Gastrocnemius medialis (tissue), 4 donors: ENCODE measurements at regions not wholly inside any gene's neighbourhood (a gene's known extent, or its start where the extent isn't known, plus 50 kb on each side); places are given as distances from the start of the nearest gene placed in this dataset.

Experiments
- ATAC-seq, 2 donors: fragments of 150-250 bp; one replicate each; pipeline ENCODE4 v1.9.1; 2016
- DNase-seq, 2 donors: peaks; one replicate each; pipeline ENCODE4 v3.0.0-alpha.2; 2019
- H3K27ac ChIP-seq, 4 donors: fragments of 200-600 bp; sonication (generic); 1 replicate in 1 of 4; 2 replicates in 3 of 4; pipeline ENCODE4 v1.5.1; 2016 to 2018; ENCODE audit warnings: mild to moderate bottlenecking in 2 of 4, moderate library complexity in 1 of 4
- H3K27me3 ChIP-seq, 3 donors: fragments of 200-600 bp; sonication (generic) in 2 of 3; 1 replicate in 1 of 3; 2 replicates in 2 of 3; pipeline versions ENCODE4 v1.5.1 to v1.6.0; 2016 to 2019; ENCODE audit warnings: mild to moderate bottlenecking in 1 of 3, moderate library complexity in 1 of 3
- H3K36me3 ChIP-seq, 2 donors: fragments of 200-600 bp; sonication (generic) in 1 of 2; one replicate each; pipeline ENCODE4 v1.5.1; 2017 to 2018
- H3K4me1 ChIP-seq, 2 donors: fragments of 200-600 bp; sonication (generic) in 1 of 2; one replicate each; pipeline ENCODE4 v1.5.1; 2016 to 2017; ENCODE audit warnings: mild to moderate bottlenecking in 2 of 2
- H3K4me3 ChIP-seq, 4 donors: fragments of 200-600 bp; sonication (generic) in 3 of 4; 1 replicate in 1 of 4; 2 replicates in 3 of 4; pipeline ENCODE4 v1.5.1; 2016 to 2019; ENCODE audit warnings: mild to moderate bottlenecking in 2 of 4
- H3K9me3 ChIP-seq, 3 donors: fragments of 200-600 bp; sonication (generic) in 2 of 3; 1 replicate in 1 of 3; 2 replicates in 2 of 3; pipeline ENCODE4 v1.5.1; 2016 to 2019
- POLR2A ChIP-seq, 2 donors: fragments of 450-650 bp; IDR thresholded peaks; one replicate each; pipeline ENCODE4 v1.6.1; 2017; ENCODE audit warnings: antibody characterized with exemption in 2 of 2, mild to moderate bottlenecking in 2 of 2, moderate library complexity in 2 of 2
- in situ Hi-C, 4 donors: fragments of 200-750 bp; cut with MboI; loops; one replicate each; pipeline versions ENCODE4 v1.15.0 to v1.8.0; 2017; ENCODE audit warnings: low sequenced_read_pairs in 4 of 4
- intact Hi-C: fragments of 100-400 bp; cut with DNase I; formaldehyde crosslinking; loops from one replicate; pipeline ENCODE4 v1.15.1; 2023; ENCODE audit warnings: low total_unique reads
- TF ChIP-seq, protein P1 (sequence below), 5 experiments: fragments of 450-650 bp in 3 of 5; fragments of 200-600 bp in 2 of 5; sonication (generic) in 2 of 5; IDR thresholded peaks in 4 of 5; conservative IDR thresholded peaks in 1 of 5; 1 replicate in 4 of 5; 2 replicates in 1 of 5; pipeline ENCODE4 v1.5.1; 2016 to 2019; ENCODE audit warnings: antibody characterized with exemption in 5 of 5, mild to moderate bottlenecking in 3 of 5, moderate library complexity in 3 of 5

DNA sequence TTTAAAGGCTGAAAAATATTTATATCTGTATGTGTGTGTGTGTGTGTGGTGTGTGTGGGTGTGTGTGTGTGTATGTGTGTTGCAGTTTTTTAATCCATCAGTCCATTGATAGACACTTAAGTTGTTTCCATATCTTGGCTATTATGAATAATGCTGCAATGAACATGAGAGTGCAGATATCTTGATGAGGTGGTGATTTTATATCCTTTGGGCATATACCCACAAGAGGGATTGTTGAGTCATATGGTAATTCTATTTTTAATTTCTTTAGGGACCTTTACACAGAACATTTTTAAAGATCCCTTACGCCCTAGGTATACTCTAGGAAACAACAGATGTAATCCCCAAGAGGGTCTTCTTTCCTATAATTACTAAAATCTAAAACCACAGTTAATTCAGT lies 154.5 kb upstream of the CLEC14A start:
- intact Hi-C loops: no loop called here
- in situ Hi-C loops: no loop called here
- no peak for DNase-seq

DNA sequence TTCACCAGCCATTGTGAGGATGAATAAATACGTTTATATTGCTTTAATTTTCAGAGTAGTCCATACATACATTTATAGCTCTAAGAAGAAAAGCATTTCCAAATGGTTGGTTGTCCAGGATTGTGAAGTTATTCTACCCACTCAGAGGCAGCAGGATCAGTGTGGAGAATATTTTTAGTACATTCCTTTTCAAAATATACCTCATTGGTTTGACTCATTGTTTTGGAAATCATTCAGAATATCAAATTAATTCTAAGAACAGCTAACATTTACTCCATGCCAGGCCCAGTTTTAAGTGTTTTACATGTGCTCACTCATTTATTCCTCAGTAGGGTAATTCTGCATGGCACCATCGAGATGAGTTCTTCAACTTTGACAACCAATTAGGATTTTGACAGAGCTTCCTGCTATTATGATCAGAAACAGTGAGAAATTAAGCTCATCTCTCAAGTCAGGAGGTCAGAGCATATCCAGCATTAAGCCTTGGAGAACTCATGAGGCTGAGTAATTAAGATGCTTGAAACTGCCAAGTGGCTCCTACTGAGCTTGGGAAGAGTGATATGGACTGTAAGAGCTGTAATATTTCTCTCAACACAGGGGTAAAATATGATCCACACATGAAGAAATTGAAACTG lies 153.3 kb upstream of the CLEC14A start:
- ATAC-seq: no peak
- no peak for DNase-seq
- intact Hi-C loops (no loop called here), in situ Hi-C loops (no loop called here)
- no peak overlapping the region for H3K4me3 ChIP-seq
- no peak for TF ChIP-seq POLR2A (IDR thresholded peaks at IDR 0.05)
- TF ChIP-seq, protein P1, sequence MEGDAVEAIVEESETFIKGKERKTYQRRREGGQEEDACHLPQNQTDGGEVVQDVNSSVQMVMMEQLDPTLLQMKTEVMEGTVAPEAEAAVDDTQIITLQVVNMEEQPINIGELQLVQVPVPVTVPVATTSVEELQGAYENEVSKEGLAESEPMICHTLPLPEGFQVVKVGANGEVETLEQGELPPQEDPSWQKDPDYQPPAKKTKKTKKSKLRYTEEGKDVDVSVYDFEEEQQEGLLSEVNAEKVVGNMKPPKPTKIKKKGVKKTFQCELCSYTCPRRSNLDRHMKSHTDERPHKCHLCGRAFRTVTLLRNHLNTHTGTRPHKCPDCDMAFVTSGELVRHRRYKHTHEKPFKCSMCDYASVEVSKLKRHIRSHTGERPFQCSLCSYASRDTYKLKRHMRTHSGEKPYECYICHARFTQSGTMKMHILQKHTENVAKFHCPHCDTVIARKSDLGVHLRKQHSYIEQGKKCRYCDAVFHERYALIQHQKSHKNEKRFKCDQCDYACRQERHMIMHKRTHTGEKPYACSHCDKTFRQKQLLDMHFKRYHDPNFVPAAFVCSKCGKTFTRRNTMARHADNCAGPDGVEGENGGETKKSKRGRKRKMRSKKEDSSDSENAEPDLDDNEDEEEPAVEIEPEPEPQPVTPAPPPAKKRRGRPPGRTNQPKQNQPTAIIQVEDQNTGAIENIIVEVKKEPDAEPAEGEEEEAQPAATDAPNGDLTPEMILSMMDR (IDR thresholded peaks at IDR 0.05 in 4 of 5, conservative IDR thresholded peaks at IDR 0.05 in 1 of 5): no peak
- H3K9me3 ChIP-seq: no peaks in the 10 kb centered on the region
- no peak overlapping the region for H3K27ac ChIP-seq
- no peaks in the 10 kb centered on the region for H3K36me3 ChIP-seq
- H3K27me3 ChIP-seq: no peaks in the 10 kb centered on the region
- H3K4me1 ChIP-seq: no peaks in the 10 kb centered on the region

More for the DNA sequence above, 154.5 kb upstream of the CLEC14A start:
- no peak for ATAC-seq
- no peaks in the 10 kb centered on the region for H3K4me1 ChIP-seq
- H3K9me3 ChIP-seq: no peaks in the 10 kb centered on the region
- H3K27ac ChIP-seq: no peak overlapping the region
- H3K27me3 ChIP-seq: no peaks in the 10 kb centered on the region
- H3K4me3 ChIP-seq: no peak overlapping the region
- TF ChIP-seq POLR2A (IDR thresholded peaks at IDR 0.05): no peak
- no peaks in the 10 kb centered on the region for H3K36me3 ChIP-seq

DNA sequence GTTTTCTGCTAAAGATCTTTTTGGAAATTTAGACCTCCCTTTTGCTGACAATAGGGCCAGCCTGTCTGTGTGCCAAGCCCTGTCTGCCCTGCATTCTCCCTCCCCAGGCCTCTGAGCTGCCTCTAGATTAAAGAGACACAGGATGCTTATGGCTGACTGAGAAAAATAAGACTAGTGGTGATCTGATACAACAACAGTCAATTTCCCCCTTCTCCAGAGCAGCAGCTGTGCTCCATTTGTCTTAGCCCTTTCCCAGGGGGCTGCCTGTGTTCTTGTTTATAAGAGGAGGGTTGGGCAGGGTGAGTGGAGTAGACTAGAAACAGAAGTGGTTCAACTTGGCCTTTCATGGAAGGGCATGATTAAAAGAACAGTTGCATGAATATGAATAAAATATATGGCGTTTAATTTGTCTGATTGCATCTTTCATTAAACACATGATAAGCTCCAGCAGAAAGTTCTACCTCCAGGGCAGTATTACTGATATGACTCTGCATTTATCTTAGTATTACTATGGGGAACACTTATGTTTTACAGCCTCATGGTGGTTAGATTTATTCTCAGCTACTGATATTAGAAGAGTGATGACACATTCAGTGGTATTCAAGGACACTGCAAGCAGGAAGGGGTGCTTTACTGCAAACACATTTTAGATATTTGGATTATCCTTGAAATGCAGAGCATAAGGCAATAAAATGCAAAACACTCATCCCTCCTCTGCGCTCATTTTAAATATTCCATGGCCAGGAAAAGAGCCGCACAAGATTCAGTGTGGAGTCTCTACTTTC lies 150.2 kb upstream of the CLEC14A start:
- Histone ChIP-seq H3K4me1 (no peaks in the 10 kb centered on the region), H3K27me3 (no peaks in the 10 kb centered on the region), H3K36me3 (no peaks in the 10 kb centered on the region), H3K9me3 (no peaks in the 10 kb centered on the region), H3K4me3 (no peak overlapping the region), H3K27ac (no peak overlapping the region)
- DNase-seq: no peak
- intact Hi-C loops (no loop called here), in situ Hi-C loops (no loop called here)
- TF ChIP-seq, protein P1 (IDR thresholded peaks at IDR 0.05 in 4 of 5, conservative IDR thresholded peaks at IDR 0.05 in 1 of 5): no peak
- no peak for TF ChIP-seq POLR2A (IDR thresholded peaks at IDR 0.05)
- ATAC-seq: no peak

DNA sequence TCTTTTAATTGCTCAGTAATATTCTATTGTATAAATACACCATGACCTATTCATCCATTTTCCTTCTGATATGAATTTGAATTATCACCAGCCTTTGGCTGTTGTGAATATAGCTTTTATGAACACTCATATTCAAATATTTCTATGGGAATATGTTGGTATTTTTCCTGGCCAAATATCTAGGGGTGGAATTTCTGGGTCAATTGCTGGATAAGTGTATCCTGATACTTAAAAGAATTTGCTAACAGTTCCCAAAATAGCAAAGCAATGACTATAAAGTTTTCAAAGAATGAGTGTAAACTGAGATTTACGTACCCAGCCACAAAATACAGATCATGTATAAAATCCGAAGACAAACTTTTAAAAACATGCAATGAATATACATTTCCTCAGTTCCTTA lies 148.7 kb upstream of the CLEC14A start:
- intact Hi-C loops: no loop called here
- DNase-seq (no peak), ATAC-seq (no peak)
- no peak overlapping the region for H3K27ac ChIP-seq
- no peaks in the 10 kb centered on the region for H3K27me3 ChIP-seq
- TF ChIP-seq, protein P1 (IDR thresholded peaks at IDR 0.05 in 4 of 5, conservative IDR thresholded peaks at IDR 0.05 in 1 of 5): no peak
- TF ChIP-seq POLR2A (IDR thresholded peaks at IDR 0.05): no peak
- no peaks in the 10 kb centered on the region for H3K9me3 ChIP-seq
- in situ Hi-C loops: no loop called here
- no peaks in the 10 kb centered on the region for H3K4me1 ChIP-seq
- no peaks in the 10 kb centered on the region for H3K36me3 ChIP-seq
- H3K4me3 ChIP-seq: no peak overlapping the region

DNA sequence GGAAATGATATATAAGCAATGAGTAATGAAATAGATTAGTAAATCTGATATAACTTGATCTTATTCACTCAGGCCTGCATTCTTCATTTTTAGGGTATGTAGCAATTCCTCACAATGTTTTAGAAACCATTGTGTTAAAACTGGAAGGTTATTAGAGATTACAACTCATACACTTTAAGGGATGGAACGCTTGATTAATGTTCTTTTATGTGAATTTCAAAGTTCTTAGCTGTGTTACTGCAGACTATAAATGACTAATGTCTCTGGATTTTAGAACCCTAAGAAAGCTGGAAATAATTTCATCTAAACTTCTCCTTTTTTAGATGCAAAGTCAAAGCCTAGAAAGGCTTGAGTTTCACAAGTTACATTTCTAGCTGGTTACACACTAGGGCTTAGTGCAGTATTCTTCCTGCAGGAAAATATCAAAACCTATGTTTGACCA lies 148.2 kb upstream of the CLEC14A start:
- Histone ChIP-seq H3K4me1 (no peaks in the 10 kb centered on the region), H3K36me3 (no peaks in the 10 kb centered on the region), H3K27me3 (no peaks in the 10 kb centered on the region), H3K27ac (no peak overlapping the region), H3K9me3 (no peaks in the 10 kb centered on the region), H3K4me3 (no peak overlapping the region)
- no peak for TF ChIP-seq POLR2A (IDR thresholded peaks at IDR 0.05)
- TF ChIP-seq, protein P1 (IDR thresholded peaks at IDR 0.05 in 4 of 5, conservative IDR thresholded peaks at IDR 0.05 in 1 of 5): no peak
- in situ Hi-C loops (no loop called here), intact Hi-C loops (no loop called here)
- DNase-seq (no peak), ATAC-seq (no peak)
